ENCODE measurements at regions not wholly inside any gene's neighbourhood (a gene's known extent, or its start where the extent isn't known, plus 50 kb on each side); places are given as distances from the start of the nearest gene placed in this dataset.

- DNase-seq (ENCODE audit: extremely low read depth, low read depth): no peak
- no peak for TF ChIP-seq CTCF (IDR thresholded peaks at IDR 0.05; ENCODE audit: low read depth, low read length, missing control alignments)
Measured at GRCh38 chr10:3592424-3592823, 192.6 kb downstream of the KLF6 start.

GRCh38 chr10:3588816-3589215 is 196.2 kb downstream of the KLF6 start:
- H3K4me3 ChIP-seq (replicated peaks; ENCODE audit: low read depth, low read length): no peak overlapping the region
- no peak for DNase-seq (ENCODE audit: extremely low read depth, low read depth)
- no peak for TF ChIP-seq CTCF (IDR thresholded peaks at IDR 0.05; ENCODE audit: low read depth, low read length, missing control alignments)

More at GRCh38 chr10:3592424-3592823, 192.6 kb downstream of the KLF6 start:
- H3K4me3 ChIP-seq (replicated peaks; ENCODE audit: low read depth, low read length): no peak overlapping the region

GRCh38 chr10:3588346-3588745 is 196.7 kb downstream of the KLF6 start:
- TF ChIP-seq CTCF (IDR thresholded peaks at IDR 0.05; ENCODE audit: low read depth, low read length, missing control alignments): no peak
- no peak for DNase-seq (ENCODE audit: extremely low read depth, low read depth)
- H3K4me3 ChIP-seq (replicated peaks; ENCODE audit: low read depth, low read length): no peak overlapping the region

GRCh38 chr10:3584926-3585784 is 199.9 kb downstream of the KLF6 start:
- TF ChIP-seq CTCF (IDR thresholded peaks at IDR 0.05; ENCODE audit: low read depth, low read length, missing control alignments): no peak
- H3K4me3 ChIP-seq (replicated peaks; ENCODE audit: low read depth, low read length): no peak overlapping the region
- no peak for DNase-seq (ENCODE audit: extremely low read depth, low read depth)

- H3K4me3 ChIP-seq (replicated peaks; ENCODE audit: low read depth, low read length): no peak overlapping the region
- DNase-seq (ENCODE audit: extremely low read depth, low read depth): no peak
- TF ChIP-seq CTCF (IDR thresholded peaks at IDR 0.05; ENCODE audit: low read depth, low read length, missing control alignments): no peak
Measured at GRCh38 chr10:3580565-3580964, 204.4 kb downstream of the KLF6 start.

- no peak for TF ChIP-seq CTCF (IDR thresholded peaks at IDR 0.05; ENCODE audit: low read depth, low read length, missing control alignments)
- H3K4me3 ChIP-seq (replicated peaks; ENCODE audit: low read depth, low read length): no peak overlapping the region
- DNase-seq (ENCODE audit: extremely low read depth, low read depth): no peak
Measured at GRCh38 chr10:3579845-3580244, 205.2 kb downstream of the KLF6 start.
